ENCODE measurements at regions not wholly inside any gene's neighbourhood (a gene's known extent, or its start where the extent isn't known, plus 50 kb on each side); places are given as distances from the start of the nearest gene placed in this dataset.
A peak's percentile ranks its signal among the peaks of the same experiment; 100 is the strongest.
"Not testable (repeated sequence)": the region's sequence is repeated elsewhere in the genome, so short reads cannot be mapped to it uniquely, and the experiment has no call there.

GRCh38 chr13:55583953-55584593 is 1556.6 kb upstream of the PRR20A start:
- no peak for DNase-seq

GRCh38 chr13:55602784-55603183 is 1537.9 kb upstream of the PRR20A start:
- no peak for DNase-seq

- DNase-seq, result no peak
These were observed 1534.6 kb upstream of the PRR20A start for GRCh38 chr13:55606045-55606665.

GRCh38 chr13:55613429-55614187 is 1527.1 kb upstream of the PRR20A start:
- DNase-seq, result no peak

DNA sequence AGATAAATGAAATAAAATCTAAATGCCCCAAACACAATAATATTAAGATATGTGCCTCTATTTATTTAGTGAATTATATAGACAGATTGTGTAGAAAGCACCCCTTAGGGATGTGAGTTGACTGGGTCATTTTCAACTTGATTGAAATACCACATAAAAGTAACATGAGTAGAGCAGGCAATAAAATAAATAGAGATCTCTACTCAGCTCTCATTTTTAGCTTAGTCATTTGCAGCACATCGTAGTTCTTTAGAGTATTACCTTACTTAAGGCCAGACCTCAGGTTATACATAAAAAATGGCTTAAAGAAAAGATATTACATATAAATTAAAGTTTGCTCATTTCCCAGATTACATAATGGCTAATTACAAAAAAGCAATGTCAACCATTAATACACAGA is 1525.6 kb upstream of the PRR20A start:
- no peak for DNase-seq

- no peak for DNase-seq
These were observed 1523.5 kb upstream of the PRR20A start for GRCh38 chr13:55617241-55617640.

- DNase-seq, result no peak
These were observed 1513.5 kb upstream of the PRR20A start for GRCh38 chr13:55627221-55627620.

DNA sequence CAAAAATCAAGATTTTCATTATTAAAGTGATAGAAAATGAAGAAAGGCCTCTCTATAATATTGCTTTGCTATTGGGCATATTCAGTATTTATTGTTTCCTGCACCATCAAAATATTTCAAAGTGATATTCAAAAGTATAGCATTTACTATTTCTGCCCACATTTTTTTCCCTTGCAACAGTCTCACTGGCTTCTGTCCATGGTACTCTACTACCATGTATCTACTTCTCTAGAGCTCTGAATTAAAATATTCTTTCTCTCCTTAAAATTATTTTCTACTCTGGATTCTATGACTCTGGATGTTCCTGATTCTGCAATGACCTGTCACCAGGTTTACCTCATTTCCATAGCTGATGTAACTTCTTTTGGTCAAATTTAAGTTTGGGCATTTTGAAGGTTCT is 1508.3 kb upstream of the PRR20A start:
- DNase-seq, result no peak

- no peak for DNase-seq
These were observed 1491.2 kb upstream of the PRR20A start for GRCh38 chr13:55649485-55649884.

- no peak for DNase-seq
These were observed 1488.1 kb upstream of the PRR20A start for GRCh38 chr13:55652657-55653056.

- no peak for DNase-seq
These were observed 1487.2 kb upstream of the PRR20A start for GRCh38 chr13:55653497-55653896.

GRCh38 chr13:55654243-55654642 is 1486.5 kb upstream of the PRR20A start:
- no peak for DNase-seq

DNA sequence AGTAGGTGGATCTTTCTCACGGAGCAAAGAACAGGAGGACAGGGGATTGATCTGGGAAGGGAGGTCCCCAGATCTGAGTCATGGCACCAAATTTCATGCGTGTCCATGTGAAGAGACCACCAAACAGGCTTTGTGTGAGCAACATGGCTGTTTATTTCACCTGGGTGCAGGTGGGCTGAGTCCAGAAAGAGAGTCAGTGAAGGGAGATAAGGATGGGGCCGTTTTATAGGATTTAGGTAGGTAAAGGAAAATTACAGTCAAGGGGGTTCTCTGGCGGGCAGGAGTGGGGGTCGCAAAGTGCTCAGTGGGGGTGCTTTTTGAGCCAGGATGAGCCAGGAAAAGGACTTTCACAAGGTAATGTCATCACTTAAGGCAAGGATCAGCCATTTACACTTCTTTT is 1480.5 kb upstream of the PRR20A start:
- DNase-seq, result not testable (repeated sequence)

GRCh38 chr13:55660851-55661250 is 1479.9 kb upstream of the PRR20A start:
- peak; percentile 34 for DNase-seq

DNA sequence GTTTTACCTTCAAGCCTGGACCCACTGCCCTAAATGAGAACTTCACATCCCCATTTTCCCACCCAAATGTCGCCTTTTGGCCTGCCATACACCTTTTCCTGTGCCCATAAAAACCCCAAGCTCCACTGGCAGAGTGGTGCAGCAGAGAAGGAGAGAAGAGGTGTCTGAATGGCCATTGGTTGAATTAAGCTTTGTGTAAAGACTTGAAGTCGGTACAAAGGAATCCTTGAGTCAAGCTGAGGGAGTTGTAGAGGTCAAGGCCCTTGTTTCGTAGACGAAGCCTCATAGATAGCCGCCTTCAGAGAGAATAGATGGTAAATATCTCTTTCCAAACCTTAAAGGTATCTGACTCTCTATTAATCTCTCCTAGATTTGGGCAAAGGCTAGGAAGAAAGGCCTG is 1479.2 kb upstream of the PRR20A start:
- DNase-seq, result no peak

DNA sequence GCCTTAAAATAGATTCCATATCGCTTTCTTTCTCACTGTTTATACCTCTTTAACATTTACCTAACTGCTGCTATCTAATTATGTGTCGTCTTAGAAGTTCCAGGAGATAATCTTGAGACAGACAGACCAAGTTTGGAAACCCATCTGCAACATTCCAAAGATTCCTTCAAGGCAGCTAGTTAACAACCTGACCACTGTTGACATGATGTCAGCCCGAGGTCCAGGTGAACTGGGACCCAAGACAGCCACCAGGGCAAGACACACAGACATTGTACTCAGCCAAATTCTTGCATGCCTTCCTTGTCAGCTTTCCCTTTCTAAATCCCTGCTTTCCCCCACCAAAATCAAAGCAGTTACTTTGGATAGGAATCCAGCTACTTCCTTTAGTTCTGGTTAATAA is 1476.5 kb upstream of the PRR20A start:
- DNase-seq, result no peak

DNA sequence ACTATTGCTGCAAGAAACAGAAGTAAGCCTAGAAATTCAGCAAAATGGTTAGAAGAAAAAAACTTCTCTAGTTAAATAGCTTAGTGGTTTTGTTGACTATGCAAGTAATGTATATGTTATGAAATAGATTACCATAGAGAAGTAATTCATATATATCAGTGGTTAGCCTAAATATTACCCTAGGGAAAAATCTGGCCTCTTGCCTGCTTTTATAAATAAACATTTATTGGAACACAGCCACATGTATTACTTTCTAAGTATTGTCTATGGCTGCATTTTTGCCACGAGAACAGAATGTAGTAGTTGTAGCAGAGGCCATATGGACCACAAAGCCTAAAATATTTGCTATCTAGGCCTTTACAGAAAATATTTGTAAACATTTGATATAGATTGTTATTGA is 1471.7 kb upstream of the PRR20A start:
- DNase-seq, result no peak

- no peak for DNase-seq
These were observed 1466.8 kb upstream of the PRR20A start for GRCh38 chr13:55673910-55674309.

DNA sequence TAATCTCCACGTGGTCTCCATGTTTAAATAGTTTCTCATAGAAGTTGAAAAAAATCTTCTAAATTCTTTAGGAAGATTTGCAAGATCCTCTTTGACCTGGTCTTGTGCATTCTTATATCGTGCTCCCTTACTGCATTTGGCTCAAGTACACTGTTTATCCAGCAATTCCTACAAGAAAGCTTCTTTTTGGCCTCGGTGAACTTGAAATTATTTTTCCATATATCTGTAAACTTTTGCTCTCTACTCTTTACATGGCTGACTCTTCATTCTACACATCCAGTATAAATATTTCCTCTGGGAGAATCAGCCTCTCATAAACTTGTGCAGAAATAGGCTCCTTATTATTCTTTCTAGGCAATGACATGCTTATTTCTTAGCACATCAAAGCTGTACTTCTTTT is 1457.9 kb upstream of the PRR20A start:
- no peak for DNase-seq

DNA sequence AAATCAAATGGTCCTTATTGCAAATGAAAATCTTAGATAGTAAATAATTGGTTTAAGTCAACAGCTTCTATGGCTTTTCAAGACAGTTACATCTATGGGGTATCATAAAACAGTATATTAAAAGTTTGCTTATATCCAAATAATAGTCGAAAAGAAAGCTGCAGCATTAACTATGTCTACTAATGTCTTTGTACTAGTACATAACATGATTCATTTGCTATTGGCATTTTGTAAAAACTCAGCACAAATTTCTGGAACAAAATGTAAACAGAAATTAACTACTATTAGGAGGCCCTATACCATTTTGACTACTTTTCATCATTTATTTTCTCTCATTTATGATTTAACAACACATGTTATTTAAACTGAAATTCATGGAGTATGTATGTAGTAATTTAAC is 1435.2 kb upstream of the PRR20A start:
- no peak for DNase-seq

GRCh38 chr13:55705971-55706370 is 1434.7 kb upstream of the PRR20A start:
- no peak for DNase-seq

GRCh38 chr13:55714120-55714519 is 1426.6 kb upstream of the PRR20A start:
- no peak for DNase-seq

GRCh38 chr13:55727683-55728082 is 1413.0 kb upstream of the PRR20A start:
- DNase-seq, result no peak

DNA sequence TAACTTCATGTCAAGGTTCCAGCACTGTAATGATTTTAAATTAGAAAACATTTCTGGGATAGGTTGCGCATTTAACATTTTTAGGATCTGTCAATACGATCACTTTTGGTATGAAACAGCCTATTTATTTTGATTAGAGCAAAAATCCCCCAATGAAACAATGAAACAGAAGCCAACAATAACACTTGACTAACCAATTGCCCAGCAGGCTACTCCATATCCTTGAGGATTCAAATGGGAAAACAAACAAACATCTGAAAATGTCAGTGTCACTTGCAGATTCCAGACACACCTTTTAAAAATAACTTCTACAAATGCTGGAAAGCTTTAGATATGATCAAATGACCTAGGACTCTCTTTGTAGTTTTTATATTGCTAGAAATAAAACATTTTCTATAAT is 1412.5 kb upstream of the PRR20A start:
- no peak for DNase-seq
